SK-N-MC (cell line): ENCODE measurements at regions not wholly inside any gene's neighbourhood (a gene's known extent, or its start where the extent isn't known, plus 50 kb on each side); places are given as distances from the start of the nearest gene placed in this dataset.

Source experiments
- EZH2 ChIP-seq: fragments of 200-600 bp; sonication (generic); IDR thresholded peaks from one replicate; pipeline ENCODE4 v1.6.1; 2017; ENCODE audit warnings: antibody characterized with exemption
- POLR2AphosphoS5 ChIP-seq: IDR thresholded peaks from 2 replicates; pipeline ENCODE4 v1.6.1; 2012; ENCODE audit warnings: mild to moderate bottlenecking, low read depth, low read length, borderline replicate concordance

GRCh38 chr12:114882083-114882482 lies 198.1 kb upstream of the TBX3 start:
- no peak for TF ChIP-seq POLR2AphosphoS5
- no peak for TF ChIP-seq EZH2
